PC-9 (cell line): ENCODE measurements at regions not wholly inside any gene's neighbourhood (a gene's known extent, or its start where the extent isn't known, plus 50 kb on each side); places are given as distances from the start of the nearest gene placed in this dataset.

Source experiments
- BruUV-seq: library from RNA; stranded (reverse); fragments of 400-500 nt; replicated peaks from 2 replicates; lab custom pipeline; 2021; lab: Mats Ljungman, UMichigan
- CTCF ChIA-PET: fragments of 300-600 bp; sonication (Branson Sonifier 250); formaldehyde crosslinking; loops from one replicate; lab custom pipeline; 2022; ENCODE audit warnings: antibody characterized with exemption; lab: Charles Lee
- POLR2A ChIA-PET: fragments of 300-600 bp; sonication (Branson Sonifier 250); formaldehyde crosslinking; loops from one replicate; lab custom pipeline; 2022; ENCODE audit warnings: antibody characterized with exemption; ENCODE audit not compliant: unreplicated experiment; lab: Charles Lee
- DNase-seq, 2 experiments: peaks; one replicate each; pipeline versions ENCODE4 v3.0.0 to v3.0.0-alpha.2; 2015 to 2022; ENCODE audit warnings: mixed read lengths in 1 of 2
- H2AFZ ChIP-seq: fragments of 200-600 bp; sonication (generic); 2 replicates; pipeline ENCODE4 v1.8.1; 2017; ENCODE audit warnings: antibody characterized with exemption
- H3F3A ChIP-seq: fragments of 200-600 bp; sonication (generic); 2 replicates; pipeline ENCODE4 v1.8.1; 2017; ENCODE audit warnings: antibody characterized with exemption, mild to moderate bottlenecking, low read depth; ENCODE audit not compliant: insufficient read depth
- H3K27ac ChIP-seq: fragments of 200-600 bp; sonication (generic); 2 replicates; pipeline ENCODE4 v1.6.1; 2016; ENCODE audit warnings: mixed run types
- H3K27me3 ChIP-seq: fragments of 200-600 bp; sonication (generic); 2 replicates; pipeline ENCODE4 v1.6.1; 2016; ENCODE audit warnings: low read depth, mixed run types; ENCODE audit not compliant: insufficient read depth
- H3K36me3 ChIP-seq: fragments of 200-600 bp; sonication (generic); 2 replicates; pipeline ENCODE4 v1.6.1; 2016; ENCODE audit warnings: low read depth, mixed run types
- H3K4me1 ChIP-seq: fragments of 200-600 bp; sonication (generic); replicated peaks from 2 replicates; pipeline ENCODE4 v1.6.1; 2016; ENCODE audit warnings: mixed run types; ENCODE audit not compliant: insufficient read depth
- H3K4me2 ChIP-seq: fragments of 200-600 bp; sonication (generic); 2 replicates; pipeline ENCODE4 v1.6.1; 2017; ENCODE audit warnings: mixed run types
- H3K4me3 ChIP-seq: fragments of 200-600 bp; sonication (generic); 2 replicates; pipeline ENCODE4 v1.6.1; 2016; ENCODE audit warnings: mixed run types
- H3K79me2 ChIP-seq: fragments of 200-600 bp; sonication (generic); 2 replicates; pipeline ENCODE4 v1.6.1; 2017; ENCODE audit warnings: low read depth, mixed run types
- H3K9me2 ChIP-seq: fragments of 200-600 bp; sonication (generic); 2 replicates; pipeline ENCODE4 v1.8.1; 2017; ENCODE audit warnings: mild to moderate bottlenecking; ENCODE audit not compliant: insufficient read depth
- H3K9me3 ChIP-seq: fragments of 200-600 bp; sonication (generic); 2 replicates; pipeline ENCODE4 v1.8.1; 2016; ENCODE audit warnings: low read depth; ENCODE audit not compliant: insufficient read depth
- H4K20me1 ChIP-seq: fragments of 200-600 bp; sonication (generic); 2 replicates; pipeline ENCODE4 v1.8.1; 2017; ENCODE audit not compliant: insufficient read depth
- EZH2 ChIP-seq: fragments of 200-600 bp; sonication (generic); IDR thresholded peaks from 2 replicates; pipeline ENCODE4 v1.8.0; 2017; ENCODE audit warnings: antibody characterized with exemption, low read depth
- intact Hi-C: fragments of 100-400 bp; cut with micrococcal nuclease; formaldehyde crosslinking; loops from one replicate; pipeline ENCODE4 v1.10.0; 2022; ENCODE audit not compliant: unreplicated experiment
- TF ChIP-seq, protein P1 (sequence below): fragments of 200-600 bp; sonication (generic); conservative IDR thresholded peaks from 2 replicates; pipeline ENCODE4 v1.6.1; 2017; ENCODE audit warnings: mixed run types, antibody characterized with exemption, mild to moderate bottlenecking, moderate library complexity

GRCh38 chr1:214840356-214840755 is 237.4 kb downstream of the CENPF start:
- Histone ChIP-seq H3K27ac (no peak overlapping the region), H3K4me3 (no peak overlapping the region), H4K20me1 (no peaks in the 10 kb centered on the region), H3K27me3 (no peaks in the 10 kb centered on the region), H3K36me3 (no peaks in the 10 kb centered on the region), H3K79me2 (no peaks in the 10 kb centered on the region), H2AFZ (no peak overlapping the region), H3K9me2 (no peaks in the 10 kb centered on the region), H3K9me3 (no peaks in the 10 kb centered on the region), H3K4me1 (no peaks in the 10 kb centered on the region), H3K4me2 (no peak overlapping the region), H3F3A (no peaks in the 10 kb centered on the region)
- TF ChIP-seq, protein P1, sequence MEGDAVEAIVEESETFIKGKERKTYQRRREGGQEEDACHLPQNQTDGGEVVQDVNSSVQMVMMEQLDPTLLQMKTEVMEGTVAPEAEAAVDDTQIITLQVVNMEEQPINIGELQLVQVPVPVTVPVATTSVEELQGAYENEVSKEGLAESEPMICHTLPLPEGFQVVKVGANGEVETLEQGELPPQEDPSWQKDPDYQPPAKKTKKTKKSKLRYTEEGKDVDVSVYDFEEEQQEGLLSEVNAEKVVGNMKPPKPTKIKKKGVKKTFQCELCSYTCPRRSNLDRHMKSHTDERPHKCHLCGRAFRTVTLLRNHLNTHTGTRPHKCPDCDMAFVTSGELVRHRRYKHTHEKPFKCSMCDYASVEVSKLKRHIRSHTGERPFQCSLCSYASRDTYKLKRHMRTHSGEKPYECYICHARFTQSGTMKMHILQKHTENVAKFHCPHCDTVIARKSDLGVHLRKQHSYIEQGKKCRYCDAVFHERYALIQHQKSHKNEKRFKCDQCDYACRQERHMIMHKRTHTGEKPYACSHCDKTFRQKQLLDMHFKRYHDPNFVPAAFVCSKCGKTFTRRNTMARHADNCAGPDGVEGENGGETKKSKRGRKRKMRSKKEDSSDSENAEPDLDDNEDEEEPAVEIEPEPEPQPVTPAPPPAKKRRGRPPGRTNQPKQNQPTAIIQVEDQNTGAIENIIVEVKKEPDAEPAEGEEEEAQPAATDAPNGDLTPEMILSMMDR = no peak
- TF ChIP-seq EZH2 = no peak
- ChIA-PET POLR2A (no interaction called here), CTCF (no interaction called here)
- intact Hi-C loops = no loop called here
- no peak for DNase-seq
- no TSS peak for BruUV-seq

- no peaks in the 10 kb centered on the region for H3K4me1 ChIP-seq
- no peaks in the 10 kb centered on the region for H3K27me3 ChIP-seq
- H3K4me3 ChIP-seq = no peak overlapping the region
- no peak overlapping the region for H3K27ac ChIP-seq
- BruUV-seq = no TSS peak
- H3F3A ChIP-seq = no peaks in the 10 kb centered on the region
- TF ChIP-seq EZH2 = no peak
- TF ChIP-seq, protein P1 = no peak
- ChIA-PET CTCF (no interaction called here), POLR2A (no interaction called here)
- no peaks in the 10 kb centered on the region for H3K36me3 ChIP-seq
- intact Hi-C loops = no loop called here
- no peaks in the 10 kb centered on the region for H4K20me1 ChIP-seq
- no peaks in the 10 kb centered on the region for H3K9me3 ChIP-seq
- no peak overlapping the region for H2AFZ ChIP-seq
- no peaks in the 10 kb centered on the region for H3K9me2 ChIP-seq
- H3K79me2 ChIP-seq = no peaks in the 10 kb centered on the region
- no peak for DNase-seq
- H3K4me2 ChIP-seq = no peak overlapping the region
These were observed 239.7 kb upstream of the KCNK2 start for GRCh38 chr1:214842856-214843255.

GRCh38 chr1:214843281-214843680 is 239.3 kb upstream of the KCNK2 start:
- DNase-seq = no peak
- no peaks in the 10 kb centered on the region for H3K9me3 ChIP-seq
- no peak overlapping the region for H3K27ac ChIP-seq
- ChIA-PET POLR2A (no interaction called here), CTCF (no interaction called here)
- intact Hi-C loops = no loop called here
- no peaks in the 10 kb centered on the region for H3K4me1 ChIP-seq
- no peaks in the 10 kb centered on the region for H3K79me2 ChIP-seq
- H4K20me1 ChIP-seq = no peaks in the 10 kb centered on the region
- H2AFZ ChIP-seq = no peak overlapping the region
- no peak overlapping the region for H3K4me3 ChIP-seq
- H3F3A ChIP-seq = no peaks in the 10 kb centered on the region
- H3K9me2 ChIP-seq = no peaks in the 10 kb centered on the region
- BruUV-seq = no TSS peak
- TF ChIP-seq EZH2 = no peak
- TF ChIP-seq, protein P1 = no peak
- no peaks in the 10 kb centered on the region for H3K36me3 ChIP-seq
- H3K27me3 ChIP-seq = no peaks in the 10 kb centered on the region
- no peak overlapping the region for H3K4me2 ChIP-seq
